WTC11 (cell line): ENCODE measurements at regions not wholly inside any gene's neighbourhood (a gene's known extent, or its start where the extent isn't known, plus 50 kb on each side); places are given as distances from the start of the nearest gene placed in this dataset.
A peak's percentile ranks its signal among the peaks of the same experiment; 100 is the strongest.

Experiments used
- ATAC-seq: fragments of 200-7000 bp; cut with Tn5 transposase; 2 replicates; pipeline ENCODE4 v1.10.0; 2021; ENCODE audit warnings: mild to moderate bottlenecking, moderate library complexity
- CTCF ChIA-PET: fragments of 300-600 bp; sonication (Branson Sonifier 250); formaldehyde crosslinking; loops from one replicate; lab custom pipeline; 2021; ENCODE audit warnings: antibody characterized with exemption; lab: Charles Lee
- POLR2A ChIA-PET: fragments of 350-600 bp; sonication (Branson Sonifier 250); formaldehyde crosslinking; loops from one replicate; lab custom pipeline; 2021; ENCODE audit warnings: antibody characterized with exemption; lab: Charles Lee
- DNase-seq: peaks from one replicate; pipeline ENCODE4 v3.0.0; 2021; ENCODE audit warnings: low spot score
- H3K27ac Mint-ChIP-seq: 2 replicates; pipeline ENCODE4 v1.8.0; 2021; ENCODE audit warnings: mixed read lengths
- H3K27me3 Mint-ChIP-seq: 2 replicates; pipeline ENCODE4 v1.8.0; 2021; ENCODE audit warnings: low read depth, mild to moderate bottlenecking, moderate library complexity, mixed read lengths
- H3K36me3 Mint-ChIP-seq: 2 replicates; pipeline ENCODE4 v1.8.0; 2021; ENCODE audit warnings: mixed read lengths
- H3K4me1 Mint-ChIP-seq: 2 replicates; pipeline ENCODE4 v1.8.0; 2022; ENCODE audit warnings: mixed read lengths
- H3K4me3 Mint-ChIP-seq: 2 replicates; pipeline ENCODE4 v1.8.0; 2021; ENCODE audit warnings: mild to moderate bottlenecking, moderate library complexity, mixed read lengths
- H3K9me3 Mint-ChIP-seq: 2 replicates; pipeline ENCODE4 v1.8.0; 2021; ENCODE audit warnings: mixed read lengths
- ATF2 ChIP-seq: sonication (generic); formaldehyde crosslinking; IDR thresholded peaks from 2 replicates; pipeline ENCODE4 v1.8.1; 2022; ENCODE audit warnings: low read depth, missing genetic modification reagents, borderline replicate concordance
- CREB1 ChIP-seq: sonication (generic); formaldehyde crosslinking; IDR thresholded peaks from 2 replicates; pipeline ENCODE4 v1.8.0; 2023; ENCODE audit warnings: mild to moderate bottlenecking, missing genetic modification reagents
- E2F5 ChIP-seq: sonication (generic); formaldehyde crosslinking; IDR thresholded peaks from 2 replicates; pipeline ENCODE4 v1.8.1; 2022; ENCODE audit warnings: mild to moderate bottlenecking, moderate library complexity, missing genetic modification reagents
- ELF4 ChIP-seq: sonication (generic); formaldehyde crosslinking; IDR thresholded peaks from 2 replicates; pipeline ENCODE4 v1.8.1; 2022; ENCODE audit warnings: low read depth, mild to moderate bottlenecking, moderate library complexity, missing genetic modification reagents
- EMX1 ChIP-seq: fragments of 250-450 bp; sonication (Bioruptor Pico); IDR thresholded peaks from 2 replicates; pipeline ENCODE4 v1.8.0; 2021; ENCODE audit warnings: mild to moderate bottlenecking
- FOXJ3 ChIP-seq: sonication (generic); formaldehyde crosslinking; IDR thresholded peaks from 2 replicates; pipeline ENCODE4 v1.9.0; 2021; ENCODE audit warnings: missing genetic modification reagents, mild to moderate bottlenecking, borderline replicate concordance
- HMGXB4 ChIP-seq: sonication (generic); formaldehyde crosslinking; IDR thresholded peaks from 2 replicates; pipeline ENCODE4 v1.8.1; 2023; ENCODE audit warnings: mild to moderate bottlenecking, moderate library complexity, missing genetic modification reagents
- MLX ChIP-seq: sonication (generic); formaldehyde crosslinking; IDR thresholded peaks from 2 replicates; pipeline ENCODE4 v1.8.1; 2023; ENCODE audit warnings: mild to moderate bottlenecking, missing genetic modification reagents, moderate library complexity
- MXD4 ChIP-seq: fragments of 250-450 bp; sonication (Bioruptor Pico); IDR thresholded peaks from 2 replicates; pipeline ENCODE4 v1.8.0; 2021; ENCODE audit warnings: mild to moderate bottlenecking, moderate library complexity, borderline replicate concordance
- NR2C2 ChIP-seq: sonication (generic); formaldehyde crosslinking; IDR thresholded peaks from 2 replicates; pipeline ENCODE4 v1.8.0; 2022; ENCODE audit warnings: mild to moderate bottlenecking, missing genetic modification reagents
- RORB ChIP-seq: fragments of 250-450 bp; sonication (Bioruptor Pico); IDR thresholded peaks from 2 replicates; pipeline ENCODE4 v1.9.0; 2021; ENCODE audit warnings: mild to moderate bottlenecking
- TCF7 ChIP-seq: sonication (generic); formaldehyde crosslinking; IDR thresholded peaks from 2 replicates; pipeline ENCODE4 v1.8.0; 2022; ENCODE audit warnings: mild to moderate bottlenecking, low read depth, missing genetic modification reagents, moderate library complexity
- ZBTB43 ChIP-seq: sonication (generic); formaldehyde crosslinking; IDR thresholded peaks from 2 replicates; pipeline ENCODE4 v1.8.1; 2023; ENCODE audit warnings: mild to moderate bottlenecking, missing genetic modification reagents
- ZNF121 ChIP-seq: sonication (generic); formaldehyde crosslinking; IDR thresholded peaks from 2 replicates; pipeline ENCODE4 v1.8.0; 2023; ENCODE audit warnings: missing genetic modification reagents
- ZNF219 ChIP-seq: sonication (generic); formaldehyde crosslinking; IDR thresholded peaks from 2 replicates; pipeline ENCODE4 v1.8.0; 2023; ENCODE audit warnings: missing genetic modification reagents, mild to moderate bottlenecking, borderline replicate concordance
- ZNF532 ChIP-seq: fragments of 250-450 bp; sonication (Bioruptor Pico); IDR thresholded peaks from 2 replicates; pipeline ENCODE4 v1.9.0; 2021; ENCODE audit warnings: mild to moderate bottlenecking, borderline replicate concordance

GRCh38 chr9:108134486-108135128, 645.0 kb upstream of the KLF4 start:
- no peak for ATAC-seq
- ChIA-PET CTCF (no interaction called here), POLR2A (no interaction called here)
- no peak for DNase-seq
- H3K27me3 Mint-ChIP-seq = no peaks in the 10 kb centered on the region
- H3K4me3 Mint-ChIP-seq = no peak overlapping the region
- no peak for TF ChIP-seq ATF2
- H3K4me1 Mint-ChIP-seq = peaks cover 58% of the 10 kb centered on the region
- H3K9me3 Mint-ChIP-seq = 0 out of 2 replicates have a peak, but pooled peaks cover 3% of the 10 kb centered on the region
- H3K36me3 Mint-ChIP-seq = no peaks in the 10 kb centered on the region
- H3K27ac Mint-ChIP-seq = no peak overlapping the region

GRCh38 chr9:108133680-108134079, 644.1 kb upstream of the KLF4 start:
- H3K9me3 Mint-ChIP-seq = 0 out of 2 replicates have a peak, but pooled peaks cover 3% of the 10 kb centered on the region
- H3K36me3 Mint-ChIP-seq = no peaks in the 10 kb centered on the region
- no peaks in the 10 kb centered on the region for H3K27me3 Mint-ChIP-seq
- ChIA-PET POLR2A (no interaction called here), CTCF (no interaction called here)
- ATAC-seq (peak; percentile 30; the same call in 1 of the 2 replicates), DNase-seq (no peak)
- no peak overlapping the region for H3K4me3 Mint-ChIP-seq
- H3K4me1 Mint-ChIP-seq = peaks cover 59% of the 10 kb centered on the region
- TF ChIP-seq FOXJ3 (no peak), RORB (CRISPR knock-in tag) (no peak), ELF4 (CRISPR knock-in tag) (no peak), NR2C2 (CRISPR knock-in tag) (no peak), ZBTB43 (no peak), CREB1 (CRISPR knock-in tag) (no peak), TCF7 (no peak), E2F5 (CRISPR knock-in tag) (no peak), MLX (CRISPR knock-in tag) (no peak), ZNF219 (CRISPR knock-in tag) (no peak), HMGXB4 (CRISPR knock-in tag) (no peak), EMX1 (CRISPR knock-in tag) (no peak), MXD4 (CRISPR knock-in tag) (no peak), ZNF532 (CRISPR knock-in tag) (no peak), ZNF121 (CRISPR knock-in tag) (no peak)
- no peak overlapping the region for H3K27ac Mint-ChIP-seq
